Activated CD8-positive, alpha-beta T cell treated with anti-CD3 and anti-CD28 coated beads for 36 hours (primary cell): ENCODE measurements at regions not wholly inside any gene's neighbourhood (a gene's known extent, or its start where the extent isn't known, plus 50 kb on each side); places are given as distances from the start of the nearest gene placed in this dataset.

Source experiments
- ATAC-seq: fragments of 200-7000 bp; cut with Tn5 transposase; one replicate; pipeline ENCODE4 v1.10.0; 2021; ENCODE audit warnings: mild to moderate bottlenecking, moderate library complexity
- CTCF ChIA-PET: fragments of 350-600 bp; sonication (Branson Sonifier 250); formaldehyde crosslinking; loops from one replicate; lab custom pipeline; 2021; ENCODE audit warnings: antibody characterized with exemption; lab: Charles Lee
- POLR2A ChIA-PET: fragments of 350-600 bp; sonication (Branson Sonifier 250); formaldehyde crosslinking; loops from one replicate; lab custom pipeline; 2021; ENCODE audit warnings: antibody characterized with exemption; lab: Charles Lee
- DNase-seq: peaks from one replicate; pipeline ENCODE4 v3.0.0-alpha.2; 2020
- H3K27ac Mint-ChIP-seq: one replicate; pipeline ENCODE4 v1.8.0; 2021; ENCODE audit warnings: mild to moderate bottlenecking, mixed read lengths
- H3K27me3 Mint-ChIP-seq: one replicate; pipeline ENCODE4 v1.8.0; 2021; ENCODE audit warnings: mixed read lengths
- H3K36me3 Mint-ChIP-seq: one replicate; pipeline ENCODE4 v1.8.0; 2021; ENCODE audit warnings: low read depth, mixed read lengths
- H3K4me1 Mint-ChIP-seq: one replicate; pipeline ENCODE4 v1.8.0; 2021; ENCODE audit warnings: low read depth, mixed read lengths
- H3K4me3 Mint-ChIP-seq: one replicate; pipeline ENCODE4 v1.8.0; 2021; ENCODE audit warnings: mild to moderate bottlenecking, moderate library complexity, mixed read lengths
- H3K9me3 Mint-ChIP-seq: one replicate; pipeline ENCODE4 v1.8.0; 2021; ENCODE audit warnings: mixed read lengths
- intact Hi-C: fragments of 100-400 bp; cut with micrococcal nuclease; formaldehyde crosslinking; loops from one replicate; pipeline ENCODE4 v1.10.0; 2022
- TF ChIP-seq, protein P1 (sequence below): fragments of 200-600 bp; IDR thresholded peaks from one replicate; pipeline ENCODE4 v1.8.0; 2022; ENCODE audit warnings: antibody characterized with exemption, mild to moderate bottlenecking

DNA sequence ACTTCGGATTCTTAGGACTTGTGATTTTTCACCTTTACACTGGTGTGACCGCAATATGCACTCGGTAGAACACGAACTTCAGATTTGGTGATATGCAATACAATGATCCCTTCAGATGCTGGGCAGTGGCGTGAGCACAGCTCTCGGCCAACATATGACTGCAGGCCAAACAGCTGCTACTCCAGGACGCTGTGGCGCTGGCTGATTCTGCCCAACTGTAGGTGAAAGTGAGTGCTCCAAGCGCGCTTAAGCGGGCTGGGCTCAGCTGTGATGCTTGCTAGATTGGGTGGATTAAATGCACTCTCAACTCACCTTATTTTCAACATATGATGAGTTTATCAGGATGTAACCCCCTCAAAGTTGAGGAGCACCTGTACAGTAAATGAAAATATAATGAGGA lies 137.6 kb upstream of the RET start:
- H3K9me3 Mint-ChIP-seq = no peaks in the 10 kb centered on the region
- H3K4me3 Mint-ChIP-seq = no peak overlapping the region
- no peak overlapping the region for H3K27ac Mint-ChIP-seq
- no peaks in the 10 kb centered on the region for H3K36me3 Mint-ChIP-seq
- intact Hi-C loops = no loop called here
- ATAC-seq (no peak), DNase-seq (no peak)
- ChIA-PET CTCF (no interaction called here), POLR2A (no interaction called here)
- no peaks in the 10 kb centered on the region for H3K27me3 Mint-ChIP-seq
- TF ChIP-seq, protein P1, sequence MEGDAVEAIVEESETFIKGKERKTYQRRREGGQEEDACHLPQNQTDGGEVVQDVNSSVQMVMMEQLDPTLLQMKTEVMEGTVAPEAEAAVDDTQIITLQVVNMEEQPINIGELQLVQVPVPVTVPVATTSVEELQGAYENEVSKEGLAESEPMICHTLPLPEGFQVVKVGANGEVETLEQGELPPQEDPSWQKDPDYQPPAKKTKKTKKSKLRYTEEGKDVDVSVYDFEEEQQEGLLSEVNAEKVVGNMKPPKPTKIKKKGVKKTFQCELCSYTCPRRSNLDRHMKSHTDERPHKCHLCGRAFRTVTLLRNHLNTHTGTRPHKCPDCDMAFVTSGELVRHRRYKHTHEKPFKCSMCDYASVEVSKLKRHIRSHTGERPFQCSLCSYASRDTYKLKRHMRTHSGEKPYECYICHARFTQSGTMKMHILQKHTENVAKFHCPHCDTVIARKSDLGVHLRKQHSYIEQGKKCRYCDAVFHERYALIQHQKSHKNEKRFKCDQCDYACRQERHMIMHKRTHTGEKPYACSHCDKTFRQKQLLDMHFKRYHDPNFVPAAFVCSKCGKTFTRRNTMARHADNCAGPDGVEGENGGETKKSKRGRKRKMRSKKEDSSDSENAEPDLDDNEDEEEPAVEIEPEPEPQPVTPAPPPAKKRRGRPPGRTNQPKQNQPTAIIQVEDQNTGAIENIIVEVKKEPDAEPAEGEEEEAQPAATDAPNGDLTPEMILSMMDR = no peak
- no peaks in the 10 kb centered on the region for H3K4me1 Mint-ChIP-seq

DNA sequence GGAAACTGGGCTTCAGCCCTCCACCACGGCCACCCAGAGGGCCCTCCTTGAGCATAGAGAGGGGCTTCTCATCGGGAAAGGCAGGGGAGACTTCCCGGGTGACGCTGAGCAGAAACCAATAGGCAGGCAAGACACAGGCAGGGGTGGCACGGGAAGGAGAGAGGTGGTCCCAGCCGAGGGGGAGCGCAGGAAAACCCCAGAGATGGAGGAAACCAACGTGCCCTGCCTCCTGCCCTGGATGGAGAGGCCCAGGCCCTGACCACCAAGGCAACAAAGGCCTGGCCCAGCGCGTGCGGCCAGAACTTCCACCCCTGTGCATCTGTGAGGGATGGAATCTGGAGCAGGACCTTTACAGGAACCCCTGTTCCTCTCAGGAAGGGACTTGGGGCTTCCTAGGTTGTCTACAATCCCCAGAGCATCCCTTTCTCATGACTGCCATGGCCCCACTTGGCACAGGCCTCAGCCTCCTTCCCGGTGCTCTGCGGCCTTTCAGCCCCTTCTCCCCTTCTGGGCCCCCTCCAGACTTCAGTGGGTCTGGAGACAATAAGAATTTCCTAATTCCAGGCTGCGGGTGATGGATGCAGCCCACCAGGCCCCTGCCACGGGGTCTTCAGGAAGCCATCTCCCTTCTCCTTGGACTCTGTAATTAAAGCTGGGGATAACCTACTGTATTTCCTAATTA lies 137.0 kb upstream of the RET start:
- Mint-ChIP-seq H3K4me3 (no peak overlapping the region), H3K9me3 (no peaks in the 10 kb centered on the region), H3K27ac (no peak overlapping the region), H3K36me3 (no peaks in the 10 kb centered on the region), H3K4me1 (no peaks in the 10 kb centered on the region), H3K27me3 (no peaks in the 10 kb centered on the region)
- ChIA-PET POLR2A (no interaction called here), CTCF (no interaction called here)
- ATAC-seq (no peak), DNase-seq (no peak)
- intact Hi-C loops = no loop called here
- TF ChIP-seq, protein P1 = no peak

DNA sequence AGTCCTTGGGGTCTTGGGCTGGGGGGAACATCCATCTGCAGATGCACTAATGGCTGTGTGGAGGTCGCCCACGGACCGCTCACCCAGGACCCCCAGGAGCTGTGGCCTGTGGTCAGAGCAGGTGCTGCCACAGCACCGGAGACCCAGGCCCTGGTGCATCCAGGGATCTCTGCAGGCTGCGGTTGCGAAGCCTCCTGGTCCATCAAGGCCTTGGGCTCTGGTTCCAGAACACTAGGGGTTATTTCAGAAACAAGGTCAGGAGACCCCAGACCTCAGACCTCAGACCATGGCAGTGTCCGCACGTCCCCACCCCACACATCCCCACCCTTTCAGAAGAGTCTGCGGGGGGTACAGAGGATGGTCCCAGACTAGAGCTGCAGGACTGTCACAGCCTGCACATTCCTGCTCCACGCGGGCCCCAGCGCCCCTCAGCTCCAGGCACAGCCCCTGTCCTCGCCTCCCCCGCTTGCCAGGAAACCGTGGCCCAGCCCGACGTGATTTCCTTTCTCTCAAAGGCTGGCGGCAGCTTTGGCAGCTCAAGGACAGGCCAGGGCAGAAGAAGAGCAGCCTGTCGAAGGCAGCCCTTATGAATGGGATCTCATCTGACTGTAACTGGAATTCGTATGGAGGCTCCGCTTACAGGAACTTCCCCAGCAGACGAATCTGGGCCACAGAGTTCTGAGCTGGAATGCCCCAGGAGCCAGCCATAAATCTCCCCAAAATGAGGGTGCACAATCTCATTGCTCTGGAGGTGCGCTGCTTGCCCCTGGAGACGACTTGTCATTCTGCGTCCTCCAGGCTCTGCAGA lies 136.2 kb upstream of the RET start:
- TF ChIP-seq, protein P1 = no peak
- DNase-seq (no peak), ATAC-seq (no peak)
- intact Hi-C loops = no loop called here
- Mint-ChIP-seq H3K4me1 (no peaks in the 10 kb centered on the region), H3K36me3 (no peaks in the 10 kb centered on the region), H3K9me3 (no peaks in the 10 kb centered on the region), H3K27me3 (no peaks in the 10 kb centered on the region), H3K4me3 (no peak overlapping the region), H3K27ac (no peak overlapping the region)
- POLR2A ChIA-PET = no interaction called here
- CTCF ChIA-PET = no interaction called here

DNA sequence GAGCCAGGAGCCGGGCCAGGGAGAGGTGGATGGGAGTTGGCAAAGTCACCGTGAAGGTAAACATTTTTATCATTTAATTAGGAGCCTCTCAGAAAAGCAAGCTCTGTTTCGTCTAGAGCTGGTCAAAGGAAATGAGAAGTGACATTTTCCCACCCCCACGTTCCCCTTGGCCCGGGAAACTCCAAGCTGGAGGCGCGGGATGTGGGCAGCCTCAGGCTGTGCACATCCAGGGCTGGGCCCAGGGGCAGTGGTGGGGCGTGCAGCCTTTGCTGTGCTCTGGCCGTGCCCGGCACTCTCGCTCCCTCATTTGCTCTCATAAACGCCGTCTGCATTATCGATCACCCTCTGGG lies 135.6 kb upstream of the RET start:
- intact Hi-C loops = no loop called here
- no peaks in the 10 kb centered on the region for H3K27me3 Mint-ChIP-seq
- ATAC-seq = no peak
- POLR2A ChIA-PET = no interaction called here
- TF ChIP-seq, protein P1 = no peak
- no peak overlapping the region for H3K4me3 Mint-ChIP-seq
- H3K9me3 Mint-ChIP-seq = no peaks in the 10 kb centered on the region
- no peaks in the 10 kb centered on the region for H3K36me3 Mint-ChIP-seq
- CTCF ChIA-PET = no interaction called here
- H3K27ac Mint-ChIP-seq = no peak overlapping the region
- no peaks in the 10 kb centered on the region for H3K4me1 Mint-ChIP-seq
- DNase-seq = no peak

DNA sequence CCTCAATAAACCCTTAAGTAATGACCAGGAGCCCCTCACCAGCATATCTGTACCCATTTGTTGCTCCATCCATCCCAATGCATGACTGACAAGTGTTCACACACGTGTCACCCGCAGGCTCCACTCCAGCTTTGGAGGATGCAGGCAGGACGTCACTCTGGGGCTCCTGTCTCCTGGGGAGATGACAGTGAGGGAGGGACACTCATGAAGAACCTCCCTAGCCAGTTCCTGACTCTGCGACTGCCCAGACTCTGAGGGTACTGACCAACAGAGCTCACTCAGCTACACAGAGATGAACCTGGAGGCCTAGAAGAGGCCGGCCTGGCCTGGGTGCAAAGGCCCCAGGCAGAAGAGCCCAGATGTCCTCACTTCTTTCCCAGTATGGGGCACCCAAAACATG lies 135.1 kb upstream of the RET start:
- DNase-seq = no peak
- TF ChIP-seq, protein P1 = no peak
- POLR2A ChIA-PET = no interaction called here
- Mint-ChIP-seq H3K4me3 (no peak overlapping the region), H3K36me3 (no peaks in the 10 kb centered on the region), H3K27me3 (no peaks in the 10 kb centered on the region), H3K27ac (no peak overlapping the region), H3K9me3 (no peaks in the 10 kb centered on the region), H3K4me1 (no peaks in the 10 kb centered on the region)
- intact Hi-C loops = no loop called here
- CTCF ChIA-PET = no interaction called here
- ATAC-seq = no peak
